GM23338 (cell line): ENCODE measurements at regions not wholly inside any gene's neighbourhood (a gene's known extent, or its start where the extent isn't known, plus 50 kb on each side); places are given as distances from the start of the nearest gene placed in this dataset.

Experiments
- ATAC-seq: fragments of 200-7000 bp; cut with Tn5 transposase; 3 replicates; pipeline ENCODE4 v1.9.1; 2020
- DNase-seq: peaks from one replicate; pipeline ENCODE4 v3.0.0-alpha.2; 2015; ENCODE audit warnings: low spot score
- H2AFZ ChIP-seq: fragments of 200-600 bp; sonication (generic); 2 replicates; pipeline ENCODE4 v1.8.0; 2016; ENCODE audit warnings: antibody characterized with exemption, mild to moderate bottlenecking, moderate library complexity
- H3F3A ChIP-seq: fragments of 200-600 bp; sonication (generic); replicated peaks from 2 replicates; pipeline ENCODE4 v1.8.0; 2017; ENCODE audit warnings: antibody characterized with exemption, mixed run types, low read depth
- H3K27ac ChIP-seq: fragments of 200-600 bp; sonication (generic); 2 replicates; pipeline ENCODE4 v1.6.1; 2016; ENCODE audit warnings: low read depth
- H3K27me3 ChIP-seq: fragments of 200-600 bp; sonication (generic); 2 replicates; pipeline ENCODE4 v1.8.0; 2016; ENCODE audit warnings: mild to moderate bottlenecking, mixed run types, moderate library complexity; ENCODE audit not compliant: insufficient read depth
- H3K36me3 ChIP-seq: fragments of 200-600 bp; sonication (generic); 2 replicates; pipeline ENCODE4 v1.8.0; 2016; ENCODE audit warnings: mild to moderate bottlenecking; ENCODE audit not compliant: insufficient read depth
- H3K4me1 ChIP-seq: fragments of 200-600 bp; sonication (generic); 2 replicates; pipeline ENCODE4 v1.8.0; 2016; ENCODE audit warnings: mild to moderate bottlenecking, moderate library complexity; ENCODE audit not compliant: insufficient read depth
- H3K4me2 ChIP-seq: fragments of 200-600 bp; sonication (generic); 2 replicates; pipeline ENCODE4 v1.7.1; 2017; ENCODE audit warnings: mixed run types
- H3K4me3 ChIP-seq: fragments of 200-600 bp; sonication (generic); 2 replicates; pipeline ENCODE4 v1.6.1; 2016; ENCODE audit warnings: mixed run types
- H3K79me2 ChIP-seq: fragments of 200-600 bp; sonication (generic); replicated peaks from 2 replicates; pipeline ENCODE4 v1.8.0; 2017; ENCODE audit warnings: mild to moderate bottlenecking; ENCODE audit not compliant: insufficient read depth
- H3K9me2 ChIP-seq: fragments of 200-600 bp; sonication (generic); 2 replicates; pipeline ENCODE4 v1.8.0; 2017; ENCODE audit not compliant: insufficient read depth
- H4K20me1 ChIP-seq: fragments of 200-600 bp; sonication (generic); replicated peaks from 2 replicates; pipeline ENCODE4 v1.8.0; 2017; ENCODE audit warnings: mild to moderate bottlenecking; ENCODE audit not compliant: insufficient read depth
- H3K27ac Mint-ChIP-seq: 2 replicates; pipeline ENCODE4 v1.8.0; 2020; ENCODE audit warnings: inconsistent platforms, mild to moderate bottlenecking, moderate library complexity, mixed read lengths
- H3K27me3 Mint-ChIP-seq: 3 replicates; pipeline ENCODE4 v1.8.0; 2022; ENCODE audit warnings: low read depth, mild to moderate bottlenecking, moderate library complexity, mixed read lengths, inconsistent platforms; ENCODE audit not compliant: insufficient read depth, poor library complexity
- H3K36me3 Mint-ChIP-seq: 3 replicates; pipeline ENCODE4 v1.8.0; 2021; ENCODE audit warnings: low read depth, mild to moderate bottlenecking, inconsistent platforms, moderate library complexity, mixed read lengths
- H3K4me1 Mint-ChIP-seq: 3 replicates; pipeline ENCODE4 v1.8.0; 2020; ENCODE audit warnings: mild to moderate bottlenecking, inconsistent platforms, mixed read lengths
- H3K4me3 Mint-ChIP-seq: 3 replicates; pipeline ENCODE4 v1.8.0; 2021; ENCODE audit warnings: moderate library complexity, mild to moderate bottlenecking, inconsistent platforms, mixed read lengths
- H3K9me3 Mint-ChIP-seq: 3 replicates; pipeline ENCODE4 v1.8.0; 2020; ENCODE audit warnings: moderate library complexity, mild to moderate bottlenecking, inconsistent platforms, mixed read lengths
- CREB1 ChIP-seq: fragments of 250-450 bp; sonication (Bioruptor Pico); IDR thresholded peaks from 2 replicates; pipeline ENCODE4 v1.5.0; 2020; ENCODE audit warnings: low read depth, mild to moderate bottlenecking, moderate library complexity
- ETS1 ChIP-seq: IDR thresholded peaks from 2 replicates; pipeline ENCODE4 v1.6.1; 2016; ENCODE audit warnings: antibody characterized with exemption
- EZH2 ChIP-seq: fragments of 200-600 bp; sonication (generic); IDR thresholded peaks from one replicate; pipeline ENCODE4 v1.8.0; 2017; ENCODE audit warnings: antibody characterized with exemption, mild to moderate bottlenecking, low read depth; ENCODE audit not compliant: unreplicated experiment
- EZH2phosphoT487 ChIP-seq: fragments of 200-600 bp; sonication (generic); IDR thresholded peaks from one replicate; pipeline ENCODE4 v1.8.1; 2018; ENCODE audit warnings: antibody characterized with exemption; ENCODE audit not compliant: unreplicated experiment
- JUNB ChIP-seq: IDR thresholded peaks from one replicate; pipeline ENCODE4 v1.6.1; 2016; ENCODE audit warnings: antibody characterized with exemption; ENCODE audit not compliant: unreplicated experiment
- NANOG ChIP-seq: IDR thresholded peaks from 2 replicates; pipeline ENCODE4 v1.6.1; 2016; ENCODE audit warnings: antibody characterized with exemption, borderline replicate concordance
- POLR2AphosphoS5 ChIP-seq: IDR thresholded peaks from 2 replicates; pipeline ENCODE4 v1.6.1; 2016; ENCODE audit warnings: antibody characterized with exemption, low read depth
- STAT1 ChIP-seq: IDR thresholded peaks from one replicate; pipeline ENCODE4 v1.6.1; 2016; ENCODE audit warnings: antibody characterized with exemption; ENCODE audit not compliant: unreplicated experiment
- ZNF114 ChIP-seq: fragments of 250-450 bp; sonication (Bioruptor Pico); IDR thresholded peaks from 2 replicates; pipeline ENCODE4 v1.5.0; 2020; ENCODE audit warnings: mild to moderate bottlenecking, moderate library complexity
- ZNF331 ChIP-seq: fragments of 250-450 bp; sonication (Bioruptor Pico); IDR thresholded peaks from 2 replicates; pipeline ENCODE4 v1.5.0; 2020; ENCODE audit warnings: low read depth, mild to moderate bottlenecking, moderate library complexity
- ZNF462 ChIP-seq: fragments of 250-450 bp; sonication (Bioruptor Pico); IDR thresholded peaks from 2 replicates; pipeline ENCODE4 v1.5.0; 2020; ENCODE audit warnings: mild to moderate bottlenecking, moderate library complexity
- TF ChIP-seq, protein P1 (sequence below): IDR thresholded peaks from one replicate; pipeline ENCODE4 v1.6.1; 2018; ENCODE audit warnings: antibody characterized with exemption; ENCODE audit not compliant: unreplicated experiment
- TF ChIP-seq, protein P2 (sequence below), 2 experiments: fragments of 200-600 bp in 1 of 2; sonication (generic) in 1 of 2; conservative IDR thresholded peaks; 2 replicates each; pipeline versions ENCODE4 v1.5.1 to v1.6.1; 2016 to 2017; ENCODE audit warnings: antibody characterized with exemption in 2 of 2, low read depth in 2 of 2, mild to moderate bottlenecking in 2 of 2, moderate library complexity in 1 of 2

DNA sequence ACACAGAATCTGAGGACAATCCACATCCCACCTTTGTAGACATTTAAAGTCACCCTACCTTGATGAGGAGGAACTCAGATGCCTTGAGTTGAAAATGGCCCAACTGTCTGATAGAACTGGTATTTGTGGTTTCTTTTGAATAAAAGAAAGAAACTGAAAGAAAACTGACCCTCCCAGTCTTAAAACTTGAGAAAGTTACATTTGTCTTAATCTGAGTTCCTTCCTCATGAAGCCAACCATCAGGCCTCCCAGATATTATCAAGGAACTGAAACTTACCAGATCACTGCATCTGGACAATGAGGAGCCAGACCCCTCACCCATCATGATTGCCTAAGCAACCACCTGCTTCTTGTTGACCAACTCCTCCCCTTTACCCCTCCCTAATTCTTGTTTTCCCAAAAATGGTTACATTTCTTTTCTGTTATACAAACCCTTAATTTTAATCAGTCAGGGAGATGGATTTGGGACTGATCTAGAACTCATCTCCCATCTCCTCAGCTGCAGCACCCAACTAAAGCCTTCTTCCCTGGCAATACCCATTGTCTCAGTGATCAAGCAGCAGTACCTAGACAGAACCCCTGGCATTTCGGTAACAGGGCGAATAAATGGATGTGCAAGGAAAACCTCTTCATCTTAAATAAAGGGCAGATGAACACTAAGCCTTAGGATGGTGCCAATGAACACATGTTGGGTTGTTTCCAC is 72.0 kb upstream of the RESF1 start:
- TF ChIP-seq ZNF462 (CRISPR knock-in tag) (no peak), ZNF114 (CRISPR knock-in tag) (no peak), CREB1 (CRISPR knock-in tag) (no peak), EZH2phosphoT487 (no peak), JUNB (no peak), ZNF331 (CRISPR knock-in tag) (no peak), EZH2 (no peak), ETS1 (no peak), STAT1 (no peak), NANOG (no peak), POLR2AphosphoS5 (no peak)
- TF ChIP-seq, protein P1, sequence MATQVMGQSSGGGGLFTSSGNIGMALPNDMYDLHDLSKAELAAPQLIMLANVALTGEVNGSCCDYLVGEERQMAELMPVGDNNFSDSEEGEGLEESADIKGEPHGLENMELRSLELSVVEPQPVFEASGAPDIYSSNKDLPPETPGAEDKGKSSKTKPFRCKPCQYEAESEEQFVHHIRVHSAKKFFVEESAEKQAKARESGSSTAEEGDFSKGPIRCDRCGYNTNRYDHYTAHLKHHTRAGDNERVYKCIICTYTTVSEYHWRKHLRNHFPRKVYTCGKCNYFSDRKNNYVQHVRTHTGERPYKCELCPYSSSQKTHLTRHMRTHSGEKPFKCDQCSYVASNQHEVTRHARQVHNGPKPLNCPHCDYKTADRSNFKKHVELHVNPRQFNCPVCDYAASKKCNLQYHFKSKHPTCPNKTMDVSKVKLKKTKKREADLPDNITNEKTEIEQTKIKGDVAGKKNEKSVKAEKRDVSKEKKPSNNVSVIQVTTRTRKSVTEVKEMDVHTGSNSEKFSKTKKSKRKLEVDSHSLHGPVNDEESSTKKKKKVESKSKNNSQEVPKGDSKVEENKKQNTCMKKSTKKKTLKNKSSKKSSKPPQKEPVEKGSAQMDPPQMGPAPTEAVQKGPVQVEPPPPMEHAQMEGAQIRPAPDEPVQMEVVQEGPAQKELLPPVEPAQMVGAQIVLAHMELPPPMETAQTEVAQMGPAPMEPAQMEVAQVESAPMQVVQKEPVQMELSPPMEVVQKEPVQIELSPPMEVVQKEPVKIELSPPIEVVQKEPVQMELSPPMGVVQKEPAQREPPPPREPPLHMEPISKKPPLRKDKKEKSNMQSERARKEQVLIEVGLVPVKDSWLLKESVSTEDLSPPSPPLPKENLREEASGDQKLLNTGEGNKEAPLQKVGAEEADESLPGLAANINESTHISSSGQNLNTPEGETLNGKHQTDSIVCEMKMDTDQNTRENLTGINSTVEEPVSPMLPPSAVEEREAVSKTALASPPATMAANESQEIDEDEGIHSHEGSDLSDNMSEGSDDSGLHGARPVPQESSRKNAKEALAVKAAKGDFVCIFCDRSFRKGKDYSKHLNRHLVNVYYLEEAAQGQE, result no peak
- TF ChIP-seq, protein P2, sequence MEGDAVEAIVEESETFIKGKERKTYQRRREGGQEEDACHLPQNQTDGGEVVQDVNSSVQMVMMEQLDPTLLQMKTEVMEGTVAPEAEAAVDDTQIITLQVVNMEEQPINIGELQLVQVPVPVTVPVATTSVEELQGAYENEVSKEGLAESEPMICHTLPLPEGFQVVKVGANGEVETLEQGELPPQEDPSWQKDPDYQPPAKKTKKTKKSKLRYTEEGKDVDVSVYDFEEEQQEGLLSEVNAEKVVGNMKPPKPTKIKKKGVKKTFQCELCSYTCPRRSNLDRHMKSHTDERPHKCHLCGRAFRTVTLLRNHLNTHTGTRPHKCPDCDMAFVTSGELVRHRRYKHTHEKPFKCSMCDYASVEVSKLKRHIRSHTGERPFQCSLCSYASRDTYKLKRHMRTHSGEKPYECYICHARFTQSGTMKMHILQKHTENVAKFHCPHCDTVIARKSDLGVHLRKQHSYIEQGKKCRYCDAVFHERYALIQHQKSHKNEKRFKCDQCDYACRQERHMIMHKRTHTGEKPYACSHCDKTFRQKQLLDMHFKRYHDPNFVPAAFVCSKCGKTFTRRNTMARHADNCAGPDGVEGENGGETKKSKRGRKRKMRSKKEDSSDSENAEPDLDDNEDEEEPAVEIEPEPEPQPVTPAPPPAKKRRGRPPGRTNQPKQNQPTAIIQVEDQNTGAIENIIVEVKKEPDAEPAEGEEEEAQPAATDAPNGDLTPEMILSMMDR (conservative IDR thresholded peaks at IDR 0.05; ENCODE audit: low read depth in 2 of 2), result no peak
- H3K9me3 Mint-ChIP-seq, result peaks cover 45% of the 10 kb centered on the region
- no peaks in the 10 kb centered on the region for H3F3A ChIP-seq
- ATAC-seq, result no peak
- H3K4me1 ChIP-seq, result no peaks in the 10 kb centered on the region
- H3K27ac ChIP-seq, result no peak overlapping the region
- H3K36me3 Mint-ChIP-seq, result peaks cover 27% of the 10 kb centered on the region
- H3K9me2 ChIP-seq, result no peaks in the 10 kb centered on the region
- no peak overlapping the region for H3K4me3 ChIP-seq
- no peaks in the 10 kb centered on the region for H3K4me1 Mint-ChIP-seq
- peaks cover 6% of the 10 kb centered on the region for H3K27me3 Mint-ChIP-seq
- no peak for DNase-seq
- no peak overlapping the region for H3K27ac Mint-ChIP-seq
- no peak overlapping the region for H3K4me2 ChIP-seq
- no peaks in the 10 kb centered on the region for H3K27me3 ChIP-seq
- no peak overlapping the region for H3K4me3 Mint-ChIP-seq
- H2AFZ ChIP-seq, result no peak overlapping the region
- no peaks in the 10 kb centered on the region for H3K36me3 ChIP-seq
- no peaks in the 10 kb centered on the region for H3K79me2 ChIP-seq
- no peaks in the 10 kb centered on the region for H4K20me1 ChIP-seq
